Epithelial cell of esophagus (primary cell): ENCODE measurements at regions not wholly inside any gene's neighbourhood (a gene's known extent, or its start where the extent isn't known, plus 50 kb on each side); places are given as distances from the start of the nearest gene placed in this dataset.

Experiments used
- DNase-seq: peaks from one replicate; pipeline ENCODE4 v3.0.0; 2010; ENCODE audit warnings: low read depth
- H3K4me3 ChIP-seq: 2 replicates; pipeline ENCODE4 v1.5.1; 2011; ENCODE audit warnings: mild to moderate bottlenecking, low read length, control low read depth
- CTCF ChIP-seq: IDR thresholded peaks from 2 replicates; pipeline ENCODE4 v1.5.1; 2011; ENCODE audit warnings: low read depth, mild to moderate bottlenecking, low read length, control low read depth, inconsistent platforms; ENCODE audit not compliant: insufficient read depth; ENCODE audit errors: missing control alignments

DNA sequence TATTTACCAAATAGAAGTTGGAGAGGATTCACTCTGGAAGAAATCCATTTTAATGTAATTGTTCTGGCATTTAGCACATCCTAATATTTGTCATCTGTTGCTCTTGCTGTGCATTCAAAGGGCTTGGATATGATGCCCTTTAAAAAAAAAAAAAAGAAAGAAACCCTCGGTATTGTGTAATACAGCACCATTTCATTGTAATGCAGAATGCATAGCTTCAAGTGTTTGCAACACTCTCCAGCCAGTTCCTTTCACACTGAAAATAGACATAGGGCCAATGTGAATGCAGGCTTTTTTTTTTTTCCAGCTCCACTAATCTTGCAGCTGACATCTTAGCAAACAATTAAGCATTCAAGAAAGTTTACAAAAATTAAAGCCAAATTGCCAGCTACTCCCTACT is 197.4 kb upstream of the POU3F2 start:
- DNase-seq = no peak
- TF ChIP-seq CTCF = no peak
- H3K4me3 ChIP-seq = no peak overlapping the region

GRCh38 chr6:98639089-98639635 is 195.2 kb upstream of the POU3F2 start:
- no peak overlapping the region for H3K4me3 ChIP-seq
- DNase-seq = no peak
- no peak for TF ChIP-seq CTCF

- DNase-seq = no peak
- H3K4me3 ChIP-seq = no peak overlapping the region
- TF ChIP-seq CTCF = no peak
Observed at GRCh38 chr6:98640366-98640765, 194.0 kb upstream of the POU3F2 start.

DNA sequence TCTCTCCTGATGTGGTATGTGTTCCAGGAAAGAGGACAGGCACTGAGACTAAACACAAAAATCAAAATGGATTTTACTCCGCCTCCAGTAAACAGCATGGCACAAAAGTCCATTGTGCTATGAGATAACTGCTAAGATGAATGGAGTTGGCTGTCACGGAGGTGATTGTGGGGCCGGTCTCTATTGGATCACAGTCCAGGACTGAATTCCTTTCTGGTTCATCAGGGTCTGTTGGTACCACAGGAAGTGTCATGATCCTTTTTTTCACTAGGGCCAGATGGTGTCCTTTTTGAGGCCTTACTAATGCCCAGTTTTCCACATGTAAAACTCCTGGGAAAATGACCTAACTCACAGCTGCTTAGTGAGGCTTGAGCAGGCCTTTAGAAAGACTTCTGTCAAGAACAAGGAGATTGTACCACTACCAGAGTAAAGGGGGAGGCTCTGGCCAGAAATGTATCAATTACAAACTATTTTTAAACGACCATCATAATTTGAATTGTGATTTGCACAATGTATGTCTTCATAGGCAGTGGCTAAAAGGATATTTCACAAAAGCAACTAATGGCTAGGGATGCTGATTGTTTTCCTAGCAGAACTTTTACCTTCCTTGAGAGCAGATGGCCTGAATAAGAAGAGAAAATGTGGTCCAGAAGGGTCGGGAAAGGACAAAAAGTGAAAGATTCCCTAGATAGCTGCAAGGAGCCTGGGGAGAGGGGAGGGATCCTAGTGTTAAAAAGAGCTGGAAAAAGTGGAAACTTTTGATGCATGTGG is 192.2 kb upstream of the POU3F2 start:
- H3K4me3 ChIP-seq = no peak overlapping the region
- DNase-seq = no peak
- no peak for TF ChIP-seq CTCF

DNA sequence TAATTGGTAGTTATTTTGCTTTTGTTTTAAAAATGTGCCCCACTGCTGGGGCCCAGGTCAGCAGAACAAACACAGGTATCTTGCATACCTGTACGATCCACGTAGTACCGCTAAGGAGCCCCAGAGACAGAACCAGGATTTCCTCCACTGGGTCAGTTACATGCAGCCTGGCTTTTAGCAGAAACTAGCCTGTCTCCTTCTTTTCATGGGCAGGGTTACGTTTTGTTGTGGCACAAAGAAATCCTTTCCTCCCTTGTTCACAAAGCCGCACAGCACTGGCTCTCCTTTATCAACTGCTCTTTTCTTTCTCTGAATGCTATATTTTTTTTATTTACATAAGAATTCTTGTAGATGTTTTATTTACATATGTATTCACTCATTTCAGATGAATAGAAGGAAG is 190.3 kb upstream of the POU3F2 start:
- no peak for DNase-seq
- no peak for TF ChIP-seq CTCF
- H3K4me3 ChIP-seq = no peak overlapping the region

GRCh38 chr6:98648211-98648914 is 186.0 kb upstream of the POU3F2 start:
- TF ChIP-seq CTCF = no peak
- no peak for DNase-seq
- no peak overlapping the region for H3K4me3 ChIP-seq
